ENCODE measurements at regions not wholly inside any gene's neighbourhood (a gene's known extent, or its start where the extent isn't known, plus 50 kb on each side); places are given as distances from the start of the nearest gene placed in this dataset.

DNA sequence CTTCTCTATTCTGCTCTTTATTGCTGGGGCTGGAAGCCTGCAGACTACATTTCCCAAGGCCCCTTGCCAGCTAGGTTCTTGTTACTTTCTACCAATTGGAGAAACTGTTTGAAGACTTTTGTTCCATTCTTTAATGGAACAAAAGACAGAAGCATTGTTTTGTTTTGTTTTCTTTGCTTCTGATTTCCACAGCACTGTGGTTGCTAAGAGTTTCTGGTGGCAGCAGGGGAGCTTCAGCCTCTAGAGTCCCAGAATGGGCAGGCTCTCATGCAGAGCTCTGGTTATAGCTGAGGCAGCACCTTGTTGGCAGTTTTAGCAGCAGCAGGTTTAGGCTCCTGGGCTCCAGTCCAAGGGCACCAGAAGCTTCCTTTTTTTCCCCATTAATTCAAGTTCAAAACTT lies 234.3 kb downstream of the ETAA1 start:
- Histone ChIP-seq H3K36me3 (ENCODE audit: insufficient read depth, low read length, poor library complexity, severe bottlenecking) (no peaks in the 10 kb centered on the region), H3K27ac (ENCODE audit: low read depth, low read length, poor library complexity, severe bottlenecking) (no peak overlapping the region), H3K4me1 (ENCODE audit: insufficient read depth, low read length, poor library complexity, severe bottlenecking) (no peaks in the 10 kb centered on the region), H3K27me3 (replicated peaks; ENCODE audit: insufficient read depth, low read depth, low read length, poor library complexity) (no peaks in the 10 kb centered on the region), H3K4me3 (ENCODE audit: low read depth, low read length, poor library complexity, severe bottlenecking) (no peak overlapping the region), H3K9me3 (ENCODE audit: low read depth, low read length, poor library complexity, severe bottlenecking) (no peaks in the 10 kb centered on the region)
- no TSS peak for BruUV-seq (replicated peaks)
- intact Hi-C loops (cut with micrococcal nuclease; ENCODE audit: unreplicated experiment) = no loop called here
- no peak for DNase-seq (ENCODE audit: low spot score)
- TF ChIP-seq EZH2 (IDR thresholded peaks at IDR 0.05; ENCODE audit: borderline replicate concordance, low read depth, low read length, poor library complexity, severe bottlenecking) (no peak), CTCF (conservative IDR thresholded peaks at IDR 0.05; ENCODE audit: low read depth, low read length) (no peak)
- POLR2A ChIA-PET (ENCODE audit: low non-redundant PET) = interaction anchor here (0.6 kb wide), 1 partner anchor 19 kb away, joined by 4 read pairs; no protein-coding TSS in a partner anchor
- CTCF ChIA-PET = no interaction called here

- no TSS peak for BruUV-seq (replicated peaks)
- H3K36me3 ChIP-seq (ENCODE audit: insufficient read depth, low read length, poor library complexity, severe bottlenecking) = no peaks in the 10 kb centered on the region
Observed at GRCh38 chr2:67633212-67633856, 236.2 kb downstream of the ETAA1 start.

DNA sequence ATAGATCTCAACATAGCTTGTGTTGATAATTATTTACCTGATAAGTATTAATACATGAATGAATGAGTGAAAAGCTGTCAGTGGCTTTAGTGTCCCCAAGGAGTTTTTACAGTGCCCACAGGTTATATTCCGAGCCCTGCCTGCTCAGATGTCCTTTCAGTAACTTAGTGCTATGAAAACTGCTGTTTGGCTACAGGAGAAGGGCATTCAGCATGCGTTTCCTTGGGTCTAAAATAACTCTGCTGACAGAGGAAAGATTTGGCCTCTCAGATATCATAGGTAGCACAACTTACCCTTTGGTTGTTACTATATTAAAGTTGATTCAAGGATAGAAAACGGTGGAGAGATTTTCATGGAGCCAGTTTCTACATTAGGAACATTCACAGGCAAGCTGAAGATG lies 241.0 kb downstream of the ETAA1 start:
- CTCF ChIA-PET = no interaction called here
- Histone ChIP-seq H3K27ac (ENCODE audit: low read depth, low read length, poor library complexity, severe bottlenecking) (no peak overlapping the region), H3K27me3 (replicated peaks; ENCODE audit: insufficient read depth, low read depth, low read length, poor library complexity) (no peaks in the 10 kb centered on the region), H3K36me3 (ENCODE audit: insufficient read depth, low read length, poor library complexity, severe bottlenecking) (no peaks in the 10 kb centered on the region), H3K9me3 (ENCODE audit: low read depth, low read length, poor library complexity, severe bottlenecking) (no peaks in the 10 kb centered on the region), H3K4me3 (ENCODE audit: low read depth, low read length, poor library complexity, severe bottlenecking) (no peak overlapping the region), H3K4me1 (ENCODE audit: insufficient read depth, low read length, poor library complexity, severe bottlenecking) (no peaks in the 10 kb centered on the region)
- intact Hi-C loops (cut with micrococcal nuclease; ENCODE audit: unreplicated experiment) = no loop called here
- BruUV-seq (replicated peaks) = no TSS peak
- no peak for DNase-seq (ENCODE audit: low spot score)
- TF ChIP-seq EZH2 (IDR thresholded peaks at IDR 0.05; ENCODE audit: borderline replicate concordance, low read depth, low read length, poor library complexity, severe bottlenecking) (no peak), CTCF (conservative IDR thresholded peaks at IDR 0.05; ENCODE audit: low read depth, low read length) (no peak)
- POLR2A ChIA-PET (ENCODE audit: low non-redundant PET) = no interaction called here

More at GRCh38 chr2:67633212-67633856, 236.2 kb downstream of the ETAA1 start:
- H3K9me3 ChIP-seq (ENCODE audit: low read depth, low read length, poor library complexity, severe bottlenecking) = no peaks in the 10 kb centered on the region
- CTCF ChIA-PET = no interaction called here
- no peaks in the 10 kb centered on the region for H3K4me1 ChIP-seq (ENCODE audit: insufficient read depth, low read length, poor library complexity, severe bottlenecking)
- TF ChIP-seq EZH2 (IDR thresholded peaks at IDR 0.05; ENCODE audit: borderline replicate concordance, low read depth, low read length, poor library complexity, severe bottlenecking) (no peak), CTCF (conservative IDR thresholded peaks at IDR 0.05; ENCODE audit: low read depth, low read length) (no peak)
- no peak overlapping the region for H3K4me3 ChIP-seq (ENCODE audit: low read depth, low read length, poor library complexity, severe bottlenecking)
- intact Hi-C loops (cut with micrococcal nuclease; ENCODE audit: unreplicated experiment) = no loop called here
- POLR2A ChIA-PET (ENCODE audit: low non-redundant PET) = no interaction called here
- no peaks in the 10 kb centered on the region for H3K27me3 ChIP-seq (replicated peaks; ENCODE audit: insufficient read depth, low read depth, low read length, poor library complexity)
- no peak overlapping the region for H3K27ac ChIP-seq (ENCODE audit: low read depth, low read length, poor library complexity, severe bottlenecking)
- DNase-seq (ENCODE audit: low spot score) = peak; percentile 11
